ENCODE measurements at regions not wholly inside any gene's neighbourhood (a gene's known extent, or its start where the extent isn't known, plus 50 kb on each side); places are given as distances from the start of the nearest gene placed in this dataset.

DNA sequence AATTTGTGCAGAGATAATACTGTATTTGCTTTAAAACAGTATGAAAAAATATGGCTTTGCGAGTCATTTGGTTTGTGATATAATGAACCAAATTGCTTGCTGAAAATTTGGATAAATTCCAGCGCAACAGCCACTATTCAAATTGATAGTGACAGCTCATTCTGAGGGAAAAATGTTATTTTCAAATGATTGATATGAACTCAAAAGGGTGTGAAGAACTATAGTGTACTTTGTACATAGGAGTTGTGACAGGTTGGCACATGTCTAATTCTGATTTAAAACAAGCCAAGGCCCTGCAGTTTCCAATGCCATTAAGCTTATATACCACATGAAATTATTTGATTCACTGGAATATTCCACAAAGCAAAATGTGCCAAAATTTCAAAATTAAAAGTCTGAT lies 1628.9 kb upstream of the AGA start:
- Histone ChIP-seq H3K79me1 (replicated peaks; ENCODE audit: low read length, poor library complexity, severe bottlenecking) (no peaks in the 10 kb centered on the region), H3K36me3 (ENCODE audit: control insufficient read depth in 1 of 2, insufficient read depth in 2 of 2, low read depth in 1 of 2, low read length in 2 of 2) (no peaks in the 10 kb centered on the region), H3K18ac (ENCODE audit: low read depth in 1 of 2, low read length in 2 of 2) (no peak overlapping the region), H2AK5ac (ENCODE audit: low read length, severe bottlenecking) (no peak overlapping the region), H3K27ac (ENCODE audit: low read length, poor library complexity, severe bottlenecking) (no peak overlapping the region), H3K4me3 (ENCODE audit: insufficient read depth in 1 of 2, low read depth in 1 of 2, low read length in 2 of 2) (no peak overlapping the region), H2BK15ac (ENCODE audit: low read depth, poor library complexity, severe bottlenecking) (no peak overlapping the region), H3K4me1 (ENCODE audit: control insufficient read depth, insufficient read depth, low read depth, low read length) (no peaks in the 10 kb centered on the region), H2BK5ac (ENCODE audit: low read depth, low read length, poor library complexity, severe bottlenecking) (no peak overlapping the region), H3K9ac (ENCODE audit: low read length) (no peak overlapping the region), H3K4me2 (ENCODE audit: low read length, poor library complexity, severe bottlenecking) (no peak overlapping the region), H3K27me3 (ENCODE audit: control insufficient read depth in 1 of 2, insufficient read depth in 1 of 2, low read length in 2 of 2) (no peaks in the 10 kb centered on the region), H2BK12ac (ENCODE audit: low read length in 2 of 2) (no peak overlapping the region), H3K9me3 (ENCODE audit: control insufficient read depth, low read length) (peaks cover 28% of the 10 kb centered on the region), H3K4ac (ENCODE audit: low read depth in 1 of 2, low read length in 2 of 2) (no peak overlapping the region), H4K91ac (ENCODE audit: low read length) (no peak overlapping the region), H3K14ac (ENCODE audit: low read length in 2 of 2) (no peak overlapping the region), H2AFZ (ENCODE audit: low read depth, low read length) (no peak overlapping the region), H3K23ac (ENCODE audit: low read length in 2 of 2) (no peak overlapping the region), H2BK120ac (ENCODE audit: low read depth, low read length) (no peak overlapping the region), H4K8ac (ENCODE audit: low read length) (no peak overlapping the region)
- 89% methylated on average over 2 of the region's 2 CpGs for WGBS
- DNase-seq: no peak

GRCh38 chr4:179076865-179077264 lies 1634.6 kb upstream of the AGA start:
- Histone ChIP-seq H4K8ac (ENCODE audit: low read length) (no peak overlapping the region), H3K4me3 (ENCODE audit: insufficient read depth in 1 of 2, low read depth in 1 of 2, low read length in 2 of 2) (no peak overlapping the region), H2AFZ (ENCODE audit: low read depth, low read length) (no peak overlapping the region), H3K36me3 (ENCODE audit: control insufficient read depth in 1 of 2, insufficient read depth in 2 of 2, low read depth in 1 of 2, low read length in 2 of 2) (no peaks in the 10 kb centered on the region), H3K4ac (ENCODE audit: low read depth in 1 of 2, low read length in 2 of 2) (no peak overlapping the region), H4K91ac (ENCODE audit: low read length) (no peak overlapping the region), H2AK5ac (ENCODE audit: low read length, severe bottlenecking) (no peak overlapping the region), H2BK5ac (ENCODE audit: low read depth, low read length, poor library complexity, severe bottlenecking) (no peak overlapping the region), H2BK12ac (ENCODE audit: low read length in 2 of 2) (no peak overlapping the region), H3K27me3 (ENCODE audit: control insufficient read depth in 1 of 2, insufficient read depth in 1 of 2, low read length in 2 of 2) (no peaks in the 10 kb centered on the region), H3K27ac (ENCODE audit: low read length, poor library complexity, severe bottlenecking) (no peak overlapping the region), H3K23ac (ENCODE audit: low read length in 2 of 2) (no peak overlapping the region), H2BK120ac (ENCODE audit: low read depth, low read length) (no peak overlapping the region), H3K79me1 (replicated peaks; ENCODE audit: low read length, poor library complexity, severe bottlenecking) (no peaks in the 10 kb centered on the region), H3K4me1 (ENCODE audit: control insufficient read depth, insufficient read depth, low read depth, low read length) (no peaks in the 10 kb centered on the region), H3K4me2 (ENCODE audit: low read length, poor library complexity, severe bottlenecking) (no peak overlapping the region), H2BK15ac (ENCODE audit: low read depth, poor library complexity, severe bottlenecking) (no peak overlapping the region), H3K18ac (ENCODE audit: low read depth in 1 of 2, low read length in 2 of 2) (no peak overlapping the region), H3K14ac (ENCODE audit: low read length in 2 of 2) (no peak overlapping the region), H3K9me3 (ENCODE audit: control insufficient read depth, low read length) (peaks cover 31% of the 10 kb centered on the region), H3K9ac (ENCODE audit: low read length) (no peak overlapping the region)
- no peak for DNase-seq
- 94% methylated on average over 14 of the region's 14 CpGs for WGBS

- H2BK120ac ChIP-seq (ENCODE audit: low read depth, low read length): no peak overlapping the region
These were observed 1653.5 kb upstream of the AGA start for GRCh38 chr4:179095585-179096221.

GRCh38 chr4:179097741-179098140 lies 1655.5 kb upstream of the AGA start:
- Histone ChIP-seq H3K36me3 (ENCODE audit: control insufficient read depth in 1 of 2, insufficient read depth in 2 of 2, low read depth in 1 of 2, low read length in 2 of 2) (no peaks in the 10 kb centered on the region), H3K4ac (ENCODE audit: low read depth in 1 of 2, low read length in 2 of 2) (no peak overlapping the region), H4K91ac (ENCODE audit: low read length) (no peak overlapping the region), H3K9ac (ENCODE audit: low read length) (no peak overlapping the region), H2BK120ac (ENCODE audit: low read depth, low read length) (no peak overlapping the region), H3K18ac (ENCODE audit: low read depth in 1 of 2, low read length in 2 of 2) (no peak overlapping the region), H4K8ac (ENCODE audit: low read length) (no peak overlapping the region), H2AFZ (ENCODE audit: low read depth, low read length) (no peak overlapping the region), H3K4me1 (ENCODE audit: control insufficient read depth, insufficient read depth, low read depth, low read length) (no peaks in the 10 kb centered on the region), H3K27ac (ENCODE audit: low read length, poor library complexity, severe bottlenecking) (no peak overlapping the region), H3K4me3 (ENCODE audit: insufficient read depth in 1 of 2, low read depth in 1 of 2, low read length in 2 of 2) (no peak overlapping the region), H3K23ac (ENCODE audit: low read length in 2 of 2) (no peak overlapping the region), H3K9me3 (ENCODE audit: control insufficient read depth, low read length) (peaks cover 35% of the 10 kb centered on the region), H2BK12ac (ENCODE audit: low read length in 2 of 2) (no peak overlapping the region), H3K14ac (ENCODE audit: low read length in 2 of 2) (no peak overlapping the region), H2BK15ac (ENCODE audit: low read depth, poor library complexity, severe bottlenecking) (no peak overlapping the region), H2BK5ac (ENCODE audit: low read depth, low read length, poor library complexity, severe bottlenecking) (no peak overlapping the region), H2AK5ac (ENCODE audit: low read length, severe bottlenecking) (no peak overlapping the region), H3K4me2 (ENCODE audit: low read length, poor library complexity, severe bottlenecking) (no peak overlapping the region), H3K27me3 (ENCODE audit: control insufficient read depth in 1 of 2, insufficient read depth in 1 of 2, low read length in 2 of 2) (no peaks in the 10 kb centered on the region), H3K79me1 (replicated peaks; ENCODE audit: low read length, poor library complexity, severe bottlenecking) (no peaks in the 10 kb centered on the region)
- peak; percentile 47 for DNase-seq
- WGBS: no CpG with 5 or more reads among the region's 1 CpG

More at GRCh38 chr4:179095585-179096221, 1653.5 kb upstream of the AGA start:
- Histone ChIP-seq H3K27ac (ENCODE audit: low read length, poor library complexity, severe bottlenecking) (no peak overlapping the region), H3K9ac (ENCODE audit: low read length) (no peak overlapping the region), H2AK5ac (ENCODE audit: low read length, severe bottlenecking) (no peak overlapping the region), H3K4me2 (ENCODE audit: low read length, poor library complexity, severe bottlenecking) (no peak overlapping the region), H3K36me3 (ENCODE audit: control insufficient read depth in 1 of 2, insufficient read depth in 2 of 2, low read depth in 1 of 2, low read length in 2 of 2) (no peaks in the 10 kb centered on the region), H3K14ac (ENCODE audit: low read length in 2 of 2) (no peak overlapping the region), H3K4ac (ENCODE audit: low read depth in 1 of 2, low read length in 2 of 2) (no peak overlapping the region), H3K4me3 (ENCODE audit: insufficient read depth in 1 of 2, low read depth in 1 of 2, low read length in 2 of 2) (no peak overlapping the region), H3K18ac (ENCODE audit: low read depth in 1 of 2, low read length in 2 of 2) (no peak overlapping the region), H2BK12ac (ENCODE audit: low read length in 2 of 2) (no peak overlapping the region), H3K4me1 (ENCODE audit: control insufficient read depth, insufficient read depth, low read depth, low read length) (no peaks in the 10 kb centered on the region), H3K27me3 (ENCODE audit: control insufficient read depth in 1 of 2, insufficient read depth in 1 of 2, low read length in 2 of 2) (no peaks in the 10 kb centered on the region), H2BK15ac (ENCODE audit: low read depth, poor library complexity, severe bottlenecking) (no peak overlapping the region), H2BK5ac (ENCODE audit: low read depth, low read length, poor library complexity, severe bottlenecking) (no peak overlapping the region), H3K79me1 (replicated peaks; ENCODE audit: low read length, poor library complexity, severe bottlenecking) (no peaks in the 10 kb centered on the region), H4K8ac (ENCODE audit: low read length) (no peak overlapping the region), H2AFZ (ENCODE audit: low read depth, low read length) (no peak overlapping the region), H3K9me3 (ENCODE audit: control insufficient read depth, low read length) (peaks cover 41% of the 10 kb centered on the region), H4K91ac (ENCODE audit: low read length) (no peak overlapping the region), H3K23ac (ENCODE audit: low read length in 2 of 2) (no peak overlapping the region)
- DNase-seq: peak; percentile 52
- WGBS: 29% methylated on average over 4 of the region's 4 CpGs

Data from mesenchymal stem cell (in vitro differentiated cells and primary cell).